Fibroblast of mammary gland (primary cell): ENCODE measurements at regions not wholly inside any gene's neighbourhood (a gene's known extent, or its start where the extent isn't known, plus 50 kb on each side); places are given as distances from the start of the nearest gene placed in this dataset.

ENCODE experiments used
- DNase-seq: peaks from one replicate; pipeline ENCODE4 v3.0.0-alpha.2; 2010; ENCODE audit warnings: low read depth
- H3K4me3 ChIP-seq: 2 replicates; pipeline ENCODE4 v1.5.1; 2011; ENCODE audit warnings: low read depth, mild to moderate bottlenecking, low read length, moderate library complexity; ENCODE audit not compliant: control insufficient read depth
- TF ChIP-seq, protein P1 (sequence below): conservative IDR thresholded peaks from 2 replicates; pipeline ENCODE4 v1.5.1; 2011; ENCODE audit warnings: low read depth, low read length, inconsistent platforms; ENCODE audit not compliant: control insufficient read depth, insufficient read depth

DNA sequence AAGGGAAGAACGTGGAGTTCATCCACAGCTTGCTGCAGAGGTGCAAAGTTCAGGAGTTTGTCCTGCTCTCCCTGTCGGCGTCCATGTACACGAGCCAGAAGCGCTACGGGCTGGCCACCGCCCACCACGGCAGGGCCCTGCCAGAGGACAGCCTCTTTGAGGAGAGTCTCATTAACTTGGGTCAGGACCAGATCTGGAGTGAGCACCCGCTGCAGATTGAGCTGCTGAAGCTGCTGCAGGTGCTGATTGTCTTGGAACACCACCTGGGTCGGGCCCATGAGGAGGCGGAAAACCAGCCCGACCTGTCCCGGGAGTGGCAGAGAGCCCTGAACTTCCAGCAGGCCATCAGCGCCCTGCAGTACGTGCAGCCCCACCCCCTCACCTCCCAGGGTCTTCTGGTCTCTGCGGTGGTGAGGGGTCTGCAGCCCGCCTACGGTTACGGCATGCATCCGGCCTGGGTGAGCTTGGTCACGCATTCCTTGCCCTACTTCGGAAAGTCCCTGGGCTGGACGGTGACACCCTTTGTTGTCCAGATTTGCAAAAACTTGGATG is 73.8 kb upstream of the MORC3 start:
- no peak for DNase-seq

DNA sequence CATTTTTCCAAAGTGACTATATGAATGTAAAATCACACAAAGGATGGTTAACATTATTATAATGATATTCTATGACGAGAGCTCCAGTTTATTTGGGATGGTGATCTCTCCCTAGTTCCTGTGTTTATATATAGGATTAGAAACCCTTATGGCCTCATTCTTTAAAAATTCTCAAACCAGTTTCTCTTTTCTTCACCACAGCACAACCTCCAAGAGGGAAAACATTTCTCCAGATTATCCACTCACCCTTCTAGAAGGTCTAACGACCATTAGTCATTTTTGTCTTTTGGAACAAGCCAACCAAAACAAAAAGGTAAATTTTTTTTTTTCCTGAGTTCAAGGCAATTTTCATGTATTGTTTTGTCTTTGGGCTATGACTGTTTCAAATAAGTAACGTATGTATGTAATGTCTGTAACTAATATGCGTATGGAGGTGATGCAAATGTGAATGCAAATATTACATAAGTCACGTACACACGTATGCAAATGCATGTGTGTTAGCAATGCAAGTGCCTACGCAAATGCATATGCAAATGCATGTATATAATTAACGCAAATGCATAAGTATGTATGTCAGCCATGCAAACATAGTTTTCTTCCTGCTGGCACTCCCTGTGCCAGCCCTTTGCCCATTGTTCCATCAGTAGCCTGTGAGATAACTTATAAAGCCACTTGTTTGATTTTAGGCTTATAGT is 72.5 kb upstream of the MORC3 start:
- TF ChIP-seq, protein P1, sequence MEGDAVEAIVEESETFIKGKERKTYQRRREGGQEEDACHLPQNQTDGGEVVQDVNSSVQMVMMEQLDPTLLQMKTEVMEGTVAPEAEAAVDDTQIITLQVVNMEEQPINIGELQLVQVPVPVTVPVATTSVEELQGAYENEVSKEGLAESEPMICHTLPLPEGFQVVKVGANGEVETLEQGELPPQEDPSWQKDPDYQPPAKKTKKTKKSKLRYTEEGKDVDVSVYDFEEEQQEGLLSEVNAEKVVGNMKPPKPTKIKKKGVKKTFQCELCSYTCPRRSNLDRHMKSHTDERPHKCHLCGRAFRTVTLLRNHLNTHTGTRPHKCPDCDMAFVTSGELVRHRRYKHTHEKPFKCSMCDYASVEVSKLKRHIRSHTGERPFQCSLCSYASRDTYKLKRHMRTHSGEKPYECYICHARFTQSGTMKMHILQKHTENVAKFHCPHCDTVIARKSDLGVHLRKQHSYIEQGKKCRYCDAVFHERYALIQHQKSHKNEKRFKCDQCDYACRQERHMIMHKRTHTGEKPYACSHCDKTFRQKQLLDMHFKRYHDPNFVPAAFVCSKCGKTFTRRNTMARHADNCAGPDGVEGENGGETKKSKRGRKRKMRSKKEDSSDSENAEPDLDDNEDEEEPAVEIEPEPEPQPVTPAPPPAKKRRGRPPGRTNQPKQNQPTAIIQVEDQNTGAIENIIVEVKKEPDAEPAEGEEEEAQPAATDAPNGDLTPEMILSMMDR, result no peak
- no peak for DNase-seq
- H3K4me3 ChIP-seq, result no peak overlapping the region

More for the DNA sequence above, 73.8 kb upstream of the MORC3 start:
- no peak overlapping the region for H3K4me3 ChIP-seq
- TF ChIP-seq, protein P1, result no peak

DNA sequence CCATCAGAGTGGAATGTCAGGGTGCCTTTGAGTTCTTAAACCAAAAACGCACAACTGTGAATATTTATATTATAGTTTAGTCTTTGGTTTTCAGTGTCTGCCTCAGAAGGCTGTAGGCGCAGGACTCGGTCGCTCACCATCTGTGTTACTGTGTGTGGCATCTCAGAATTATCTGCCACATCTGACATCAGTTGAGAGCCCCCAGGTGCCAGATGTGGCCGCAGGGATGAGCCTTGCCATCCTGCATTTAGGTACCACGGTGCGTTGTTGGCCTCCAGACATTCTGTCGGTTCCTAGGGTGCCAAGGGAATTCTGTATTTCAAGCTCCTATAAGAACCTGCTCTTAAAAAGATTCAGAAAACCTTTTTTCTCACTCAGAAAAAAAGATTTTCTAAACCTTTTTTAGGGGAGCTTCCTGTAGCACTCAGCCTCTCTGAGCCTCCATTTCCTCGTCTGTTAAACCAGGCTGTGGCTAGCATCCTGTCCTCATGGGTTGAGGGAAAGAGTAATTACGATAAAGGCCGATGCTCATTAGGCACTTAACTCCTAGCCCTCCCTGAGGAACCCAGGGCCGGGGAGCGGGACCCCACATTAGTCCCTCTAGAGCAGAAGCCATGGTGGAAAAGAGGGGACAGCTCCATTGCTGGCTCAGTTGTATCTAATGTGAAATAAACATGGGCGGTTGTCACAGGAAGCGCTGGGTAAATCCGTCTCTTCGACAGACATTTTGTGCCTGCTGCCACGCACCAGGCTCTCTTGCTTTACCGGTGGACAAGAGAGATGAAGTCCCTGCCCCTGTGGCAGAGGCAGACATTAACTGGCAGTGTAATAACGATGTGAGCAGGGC is 70.2 kb upstream of the MORC3 start:
- TF ChIP-seq, protein P1, result no peak
- H3K4me3 ChIP-seq, result no peak overlapping the region
- no peak for DNase-seq

DNA sequence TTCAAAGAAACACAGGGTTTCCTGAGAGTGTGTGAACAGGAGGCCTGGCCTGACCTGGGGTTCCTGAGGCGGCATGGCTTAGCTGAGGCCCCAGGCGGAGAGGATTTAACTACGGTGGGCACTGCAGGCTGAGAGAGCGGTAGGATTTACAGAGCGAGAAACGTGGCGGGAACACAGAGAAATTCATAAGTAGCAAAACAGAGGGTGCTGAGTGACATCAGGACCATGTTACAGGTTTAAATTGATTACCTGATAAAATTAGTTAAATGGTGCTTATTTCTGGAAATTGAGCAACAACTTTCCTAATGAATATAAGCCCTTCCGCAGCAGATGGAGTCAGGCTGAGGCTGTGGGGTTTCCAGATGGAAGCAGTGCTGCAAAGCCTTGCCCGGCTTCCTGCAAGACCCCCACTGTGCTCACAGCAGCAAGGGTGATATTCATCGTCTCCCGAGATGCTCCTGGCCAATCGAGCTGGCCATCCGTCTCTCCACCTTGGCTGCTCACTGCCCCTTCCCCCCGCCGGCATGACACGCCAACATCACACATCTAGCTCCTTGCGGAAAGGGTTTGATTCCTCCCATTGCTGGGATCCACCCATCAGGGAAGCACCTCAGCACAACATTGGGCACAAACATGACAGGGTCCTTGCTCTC is 69.4 kb upstream of the MORC3 start:
- DNase-seq, result no peak
- no peak overlapping the region for H3K4me3 ChIP-seq
- TF ChIP-seq, protein P1, result no peak

DNA sequence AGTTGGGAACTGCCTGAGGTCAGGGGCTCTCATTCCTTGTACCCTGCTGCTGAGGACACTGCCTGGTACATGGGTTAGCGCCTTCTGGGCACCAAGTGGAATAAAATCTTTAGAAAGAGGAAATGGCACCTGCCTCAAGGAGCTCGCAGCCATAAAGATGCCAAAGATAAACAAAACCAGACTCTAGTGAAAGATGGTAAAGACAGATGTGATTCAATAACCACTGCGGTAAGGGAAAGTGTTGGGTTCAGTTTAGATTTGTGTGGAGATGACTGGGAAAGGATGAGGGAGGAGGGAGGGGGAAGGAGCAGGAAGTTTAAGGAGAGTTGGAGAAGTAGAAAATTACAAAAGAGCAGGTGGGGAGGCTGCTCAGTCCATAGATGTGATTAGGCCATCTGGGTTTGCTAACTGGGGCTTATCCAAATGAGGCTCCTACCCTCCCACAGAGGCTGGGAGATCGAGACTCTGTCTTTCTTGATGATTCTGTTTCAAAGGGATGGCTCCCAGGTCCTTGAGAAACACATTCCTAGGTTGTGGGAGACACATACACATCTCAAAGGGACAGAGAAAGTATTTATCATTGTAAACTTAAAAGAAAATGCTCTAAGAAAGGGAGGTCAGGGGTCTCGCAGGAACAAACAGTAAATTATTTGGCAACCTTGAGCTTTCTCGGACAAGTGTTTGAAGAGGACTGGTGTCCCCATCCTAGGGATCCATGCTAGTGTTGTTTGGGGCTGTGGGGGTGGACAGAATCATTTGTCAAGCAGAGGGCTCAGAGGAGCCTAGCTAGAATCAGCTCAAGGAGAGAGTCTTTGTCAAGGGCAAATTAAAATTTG is 65.7 kb upstream of the MORC3 start:
- DNase-seq, result no peak
- no peak overlapping the region for H3K4me3 ChIP-seq
- TF ChIP-seq, protein P1, result no peak

DNA sequence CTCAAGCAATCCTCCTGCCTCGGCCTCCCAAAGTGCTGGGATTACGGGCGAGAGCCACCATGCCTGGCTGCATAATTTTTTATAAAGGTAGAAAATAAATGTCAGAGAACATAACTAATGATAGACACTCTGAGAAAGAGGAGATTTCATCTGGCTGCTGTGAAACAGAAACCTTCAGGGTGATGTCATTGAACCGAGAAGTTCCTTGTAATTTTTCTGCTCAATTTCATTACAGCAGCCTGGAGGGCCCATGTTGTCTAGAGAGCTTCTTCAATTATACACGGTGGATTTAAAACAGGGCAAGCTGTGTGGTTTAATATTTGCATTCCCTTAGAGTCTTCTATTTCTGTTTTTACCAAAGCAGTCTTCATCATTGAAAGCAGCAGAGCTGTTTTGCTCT is 64.3 kb upstream of the MORC3 start:
- no peak overlapping the region for H3K4me3 ChIP-seq
- DNase-seq, result no peak

More for the DNA sequence above, 64.3 kb upstream of the MORC3 start:
- TF ChIP-seq, protein P1, result no peak
